Endothelial cell of umbilical vein (primary cell): ENCODE measurements at regions not wholly inside any gene's neighbourhood (a gene's known extent, or its start where the extent isn't known, plus 50 kb on each side); places are given as distances from the start of the nearest gene placed in this dataset.
"Not testable (repeated sequence)": the region's sequence is repeated elsewhere in the genome, so short reads cannot be mapped to it uniquely, and the experiment has no call there.

Experiments used
- BruUV-seq: library from RNA; stranded (reverse); fragments of 400-500 nt; replicated peaks from 2 replicates; lab custom pipeline; 2021; lab: Mats Ljungman, UMichigan
- CTCF ChIA-PET: fragments of 300-600, 350-600 bp; sonication (Branson Sonifier 250); formaldehyde crosslinking; loops from one replicate; lab custom pipeline; 2021; ENCODE audit warnings: antibody characterized with exemption, inconsistent platforms; lab: Charles Lee
- POLR2A ChIA-PET: fragments of 300-600, 350-600 bp; sonication (Branson Sonifier 250); formaldehyde crosslinking; loops from one replicate; lab custom pipeline; 2021; ENCODE audit warnings: antibody characterized with exemption, inconsistent platforms; lab: Charles Lee
- DNase-seq: peaks from one replicate; pipeline ENCODE4 v3.0.0-alpha.2; 2011; ENCODE audit warnings: low read depth, low spot score
- FAIRE-seq: peaks from 2 replicates; lab custom pipeline; 2011; peaks lifted over from hg19 to GRCh38; lab: Jason Lieb, UNC
- H2AFZ ChIP-seq: 2 replicates; pipeline ENCODE4 v1.6.0; 2012; ENCODE audit warnings: low read depth, low read length, control low read depth, inconsistent platforms
- H3K27ac ChIP-seq: 2 replicates; pipeline ENCODE4 v1.5.1; 2011; ENCODE audit warnings: low read depth, mild to moderate bottlenecking, control low read depth, low read length, moderate library complexity; ENCODE audit not compliant: insufficient read depth
- H3K27me3 ChIP-seq, 2 experiments: 2 replicates each; pipeline versions ENCODE4 v1.6.0 to v1.6.1; 2011; ENCODE audit warnings: low read length in 2 of 2, mixed read lengths in 1 of 2; ENCODE audit not compliant: control insufficient read depth in 2 of 2, insufficient read depth in 2 of 2
- H3K36me3 ChIP-seq, 2 experiments: 2 replicates in 1 of 2; 3 replicates in 1 of 2; pipeline ENCODE4 v1.5.1; 2011; ENCODE audit warnings: low read length in 2 of 2, mild to moderate bottlenecking in 1 of 2, moderate library complexity in 1 of 2; ENCODE audit not compliant: control insufficient read depth in 2 of 2, insufficient read depth in 2 of 2; ENCODE audit errors: extremely low read depth in 1 of 2
- H3K4me1 ChIP-seq: 3 replicates; pipeline ENCODE4 v1.5.1; 2011; ENCODE audit warnings: mild to moderate bottlenecking, low read length; ENCODE audit not compliant: control insufficient read depth, insufficient read depth; ENCODE audit errors: extremely low read depth
- H3K4me2 ChIP-seq: 2 replicates; pipeline ENCODE4 v1.6.1; 2011; ENCODE audit warnings: low read length, control low read depth, mixed read lengths; ENCODE audit not compliant: insufficient read depth
- H3K4me3 ChIP-seq, 3 experiments: fragments of 200-600 bp in 1 of 3; sonication (generic), shearing (Covaris generic) in 1 of 3; replicated peaks in 1 of 3; 2 replicates each; pipeline ENCODE4 v1.5.1; 2011 to 2016; ENCODE audit warnings: control low read depth in 3 of 3, low read length in 3 of 3, mild to moderate bottlenecking in 2 of 3, inconsistent platforms in 1 of 3, low read depth in 1 of 3, moderate library complexity in 1 of 3; ENCODE audit not compliant: insufficient read depth in 1 of 3
- H3K79me2 ChIP-seq: 2 replicates; pipeline ENCODE4 v1.6.0; 2012; ENCODE audit warnings: low read length, inconsistent platforms; ENCODE audit not compliant: control insufficient read depth, insufficient read depth
- H3K9ac ChIP-seq: replicated peaks from 2 replicates; pipeline ENCODE3; 2011; ENCODE audit warnings: low read length, control low read depth; ENCODE audit not compliant: insufficient read depth; ENCODE audit errors: extremely low read depth
- H3K9me1 ChIP-seq: replicated peaks from 3 replicates; pipeline ENCODE4 v1.6.0; 2011; ENCODE audit warnings: mild to moderate bottlenecking, low read length; ENCODE audit not compliant: control insufficient read depth, insufficient read depth; ENCODE audit errors: extremely low read depth
- H3K9me3 ChIP-seq: replicated peaks from 2 replicates; pipeline ENCODE4 v1.5.1; 2012; ENCODE audit warnings: low read length, inconsistent platforms; ENCODE audit not compliant: control insufficient read depth, insufficient read depth
- H4K20me1 ChIP-seq: replicated peaks from 2 replicates; pipeline ENCODE3; 2011; ENCODE audit warnings: mild to moderate bottlenecking, low read length; ENCODE audit not compliant: control insufficient read depth, insufficient read depth; ENCODE audit errors: extremely low read depth
- dilution Hi-C: fragments of 300-500 bp; cut with MboI; formaldehyde crosslinking; loops from one replicate; pipeline ENCODE4 v1.15.0; 2019; ENCODE audit warnings: low sequenced_read_pairs; ENCODE audit not compliant: extremely low pct_ligation_motif_present
- intact Hi-C: fragments of 100-400 bp; cut with micrococcal nuclease; formaldehyde crosslinking; loops from one replicate; pipeline ENCODE4 v1.10.0; 2022

GRCh38 chr21:6363591-6363990 is 4157.8 kb upstream of the TPTE start:
- H3K36me3 ChIP-seq, H3K4me2 ChIP-seq, H3K27ac ChIP-seq, H3K27me3 ChIP-seq, H3K79me2 ChIP-seq, FAIRE-seq, H3K4me3 ChIP-seq, H2AFZ ChIP-seq, intact Hi-C loops, dilution Hi-C loops, H4K20me1 ChIP-seq, H3K4me1 ChIP-seq, POLR2A ChIA-PET, BruUV-seq, H3K9ac ChIP-seq, DNase-seq, H3K9me1 ChIP-seq, H3K9me3 ChIP-seq: not testable (repeated sequence)
- CTCF ChIA-PET: interaction anchor here (4.8 kb wide), 1 partner anchor 10 kb away, joined by 66 read pairs; no protein-coding TSS in a partner anchor

GRCh38 chr21:6368824-6369223 is 4152.6 kb upstream of the TPTE start:
- CTCF ChIA-PET, FAIRE-seq, H3K27me3 ChIP-seq, POLR2A ChIA-PET, dilution Hi-C loops, H3K4me1 ChIP-seq, H3K9me3 ChIP-seq, H3K9ac ChIP-seq, H3K79me2 ChIP-seq, H2AFZ ChIP-seq, intact Hi-C loops, H3K36me3 ChIP-seq, H4K20me1 ChIP-seq, H3K9me1 ChIP-seq: not testable (repeated sequence)
- H3K4me2 ChIP-seq: peak overlapping the region; percentile 63
- DNase-seq: peak; percentile 69
- BruUV-seq: TSS peak; percentile 83
- peak overlapping the region; percentile 44 for H3K27ac ChIP-seq
- H3K4me3 ChIP-seq: peak overlapping the region in 1 of 3 experiments; percentile 19

GRCh38 chr21:6373253-6373652 is 4148.1 kb upstream of the TPTE start:
- POLR2A ChIA-PET, FAIRE-seq, H3K4me2 ChIP-seq, H3K36me3 ChIP-seq, H3K27ac ChIP-seq, BruUV-seq, H3K9ac ChIP-seq, H4K20me1 ChIP-seq, H3K27me3 ChIP-seq, dilution Hi-C loops, H3K4me3 ChIP-seq, H3K79me2 ChIP-seq, H3K9me3 ChIP-seq, H3K9me1 ChIP-seq, H2AFZ ChIP-seq, H3K4me1 ChIP-seq, intact Hi-C loops, DNase-seq: not testable (repeated sequence)
- CTCF ChIA-PET: interaction anchor here (0.7 to 4.4 kb wide), 2 partner anchors 10 to 13 kb away, joined by 5 to 66 read pairs; no protein-coding TSS in a partner anchor

GRCh38 chr21:6374232-6374631 is 4147.2 kb upstream of the TPTE start:
- BruUV-seq, H3K4me1 ChIP-seq, H3K9ac ChIP-seq, POLR2A ChIA-PET, dilution Hi-C loops, H3K4me2 ChIP-seq, H3K36me3 ChIP-seq, H3K27ac ChIP-seq, H2AFZ ChIP-seq, FAIRE-seq, H3K79me2 ChIP-seq, H3K4me3 ChIP-seq, H3K27me3 ChIP-seq, H4K20me1 ChIP-seq, intact Hi-C loops, H3K9me3 ChIP-seq, H3K9me1 ChIP-seq: not testable (repeated sequence)
- peak; percentile 32 for DNase-seq
- CTCF ChIA-PET: interaction anchor here (0.7 to 4.4 kb wide), 2 partner anchors 11 to 14 kb away, joined by 5 to 66 read pairs; no protein-coding TSS in a partner anchor
